GM10266 (cell line): ENCODE measurements at regions not wholly inside any gene's neighbourhood (a gene's known extent, or its start where the extent isn't known, plus 50 kb on each side); places are given as distances from the start of the nearest gene placed in this dataset.

Experiments
- DNase-seq: peaks from one replicate; pipeline ENCODE4 v3.0.0; 2012; ENCODE audit errors: extremely low spot score
- TF ChIP-seq, protein P1 (sequence below): IDR thresholded peaks from 2 replicates; pipeline ENCODE4 v1.5.1; 2012; ENCODE audit warnings: mild to moderate bottlenecking, low read depth; ENCODE audit not compliant: control insufficient read depth, insufficient read depth; ENCODE audit errors: missing control alignments

DNA sequence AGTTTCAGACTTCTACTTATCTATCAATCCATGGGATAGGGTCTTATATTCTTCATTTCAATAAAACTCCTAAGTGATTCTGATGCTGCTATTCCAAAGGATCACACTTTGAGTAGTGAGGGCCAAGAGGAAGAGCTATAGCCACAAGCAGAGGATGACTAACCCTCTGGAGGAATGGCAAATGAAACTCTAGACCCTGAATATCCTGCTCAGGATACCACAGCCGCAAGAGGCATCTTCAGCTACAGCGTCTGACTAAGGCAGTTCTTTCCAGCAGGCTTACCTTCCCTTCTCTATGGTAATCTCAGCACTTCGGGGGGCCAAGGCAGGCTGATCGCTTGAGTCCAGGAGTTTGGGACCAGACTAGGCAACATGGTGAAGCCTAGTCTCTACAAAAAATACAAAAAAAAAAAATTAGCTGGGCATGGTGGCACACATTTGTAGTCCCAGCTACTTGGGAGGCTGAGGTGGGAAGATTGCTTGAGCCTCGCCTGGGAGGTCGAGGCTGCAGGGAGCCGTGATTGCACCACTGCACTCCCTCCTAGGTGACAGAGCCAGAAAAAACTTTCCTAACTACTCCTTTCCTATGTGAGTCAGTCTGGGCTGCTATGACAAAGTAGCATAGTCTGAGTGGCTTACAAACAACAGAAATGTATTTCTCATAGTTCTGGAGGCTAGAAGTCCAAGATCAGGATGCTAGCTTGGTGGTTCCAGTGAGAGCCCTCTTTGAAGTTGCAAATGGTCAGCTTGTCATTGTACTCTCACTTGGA lies 371.9 kb downstream of the IRS1 start:
- TF ChIP-seq, protein P1, sequence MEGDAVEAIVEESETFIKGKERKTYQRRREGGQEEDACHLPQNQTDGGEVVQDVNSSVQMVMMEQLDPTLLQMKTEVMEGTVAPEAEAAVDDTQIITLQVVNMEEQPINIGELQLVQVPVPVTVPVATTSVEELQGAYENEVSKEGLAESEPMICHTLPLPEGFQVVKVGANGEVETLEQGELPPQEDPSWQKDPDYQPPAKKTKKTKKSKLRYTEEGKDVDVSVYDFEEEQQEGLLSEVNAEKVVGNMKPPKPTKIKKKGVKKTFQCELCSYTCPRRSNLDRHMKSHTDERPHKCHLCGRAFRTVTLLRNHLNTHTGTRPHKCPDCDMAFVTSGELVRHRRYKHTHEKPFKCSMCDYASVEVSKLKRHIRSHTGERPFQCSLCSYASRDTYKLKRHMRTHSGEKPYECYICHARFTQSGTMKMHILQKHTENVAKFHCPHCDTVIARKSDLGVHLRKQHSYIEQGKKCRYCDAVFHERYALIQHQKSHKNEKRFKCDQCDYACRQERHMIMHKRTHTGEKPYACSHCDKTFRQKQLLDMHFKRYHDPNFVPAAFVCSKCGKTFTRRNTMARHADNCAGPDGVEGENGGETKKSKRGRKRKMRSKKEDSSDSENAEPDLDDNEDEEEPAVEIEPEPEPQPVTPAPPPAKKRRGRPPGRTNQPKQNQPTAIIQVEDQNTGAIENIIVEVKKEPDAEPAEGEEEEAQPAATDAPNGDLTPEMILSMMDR, result no peak
- no peak for DNase-seq

DNA sequence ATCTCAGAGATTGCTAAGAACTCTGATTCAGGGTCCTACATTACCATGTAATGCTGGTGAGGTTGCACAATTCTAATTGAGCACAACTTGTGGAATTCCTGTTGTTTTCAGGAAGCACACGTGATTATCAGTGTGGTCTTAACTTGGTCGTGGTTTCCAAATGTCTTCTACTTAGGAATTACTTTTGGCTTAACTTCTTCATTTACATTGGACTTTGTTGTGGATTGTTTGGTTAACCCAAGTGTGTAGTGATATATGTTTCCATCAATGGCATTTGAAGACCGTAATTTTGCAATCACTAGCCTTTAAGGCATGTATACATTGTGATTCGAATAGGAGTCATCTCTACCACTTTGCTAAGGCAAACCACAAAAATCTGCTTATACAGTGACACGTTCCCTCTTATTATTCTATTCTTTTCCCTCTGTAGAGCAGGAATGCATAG lies 373.3 kb downstream of the IRS1 start:
- DNase-seq, result no peak
- TF ChIP-seq, protein P1, result no peak

DNA sequence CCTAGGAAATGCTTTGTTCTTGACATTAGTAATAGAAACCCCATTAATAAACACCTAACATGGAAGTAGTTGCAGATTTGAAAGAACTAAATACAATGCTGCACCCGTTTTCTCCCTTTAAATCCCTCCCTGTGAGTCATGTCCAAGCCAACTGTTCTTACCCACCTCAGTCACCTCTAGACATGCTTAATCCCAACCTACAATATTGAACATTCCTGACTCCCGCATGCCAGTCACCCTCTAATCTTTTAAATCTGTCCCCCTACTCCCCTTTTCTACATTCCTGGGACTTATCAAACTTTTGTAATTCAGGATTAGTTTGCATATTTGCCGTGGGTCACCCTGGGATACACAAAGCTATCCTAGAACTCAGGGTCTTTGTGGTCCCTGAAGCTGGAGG lies 374.6 kb downstream of the IRS1 start:
- TF ChIP-seq, protein P1, result no peak
- no peak for DNase-seq

DNA sequence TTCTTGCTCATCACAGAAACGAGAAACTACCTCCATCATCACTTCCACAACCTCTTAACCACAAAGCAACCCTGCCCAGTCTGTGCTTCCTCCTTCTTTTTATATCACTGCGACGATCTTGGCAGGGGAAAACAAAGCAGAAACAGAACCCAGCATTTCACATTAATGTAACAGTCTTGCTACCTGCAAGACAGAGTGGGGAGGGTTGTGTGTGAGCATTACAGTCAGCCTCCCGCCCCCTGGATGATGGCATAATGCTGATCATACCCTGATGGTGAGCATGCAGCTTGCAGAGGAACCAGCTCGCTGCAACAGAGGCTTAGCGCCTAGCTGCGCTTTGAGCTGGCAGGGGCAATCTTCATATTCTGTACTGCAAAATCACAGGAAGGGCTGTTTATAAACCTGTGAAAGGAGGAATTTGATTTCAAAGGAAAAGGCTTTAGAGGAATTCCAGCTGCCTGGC lies 376.1 kb downstream of the IRS1 start:
- no peak for DNase-seq
- TF ChIP-seq, protein P1, result no peak

DNA sequence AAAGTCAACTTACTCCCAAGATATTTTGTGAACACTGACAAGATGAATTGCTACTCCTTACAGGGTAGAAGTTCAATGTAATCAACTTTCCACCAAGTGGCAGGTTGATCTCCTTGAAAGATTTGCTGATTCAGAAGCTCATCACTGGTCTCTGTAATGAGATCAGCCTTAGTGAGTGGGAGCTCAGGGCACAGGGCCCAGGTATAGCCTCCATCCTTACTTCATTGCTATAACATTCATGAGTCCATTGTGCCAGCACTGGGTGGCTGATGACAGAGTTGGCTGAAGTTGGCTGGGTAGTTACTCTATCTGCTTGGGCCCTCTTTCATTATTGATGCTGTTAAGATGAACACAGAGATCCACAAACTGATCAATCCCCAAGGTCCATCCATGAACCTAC lies 379.0 kb downstream of the IRS1 start:
- TF ChIP-seq, protein P1, result no peak
- DNase-seq, result no peak

DNA sequence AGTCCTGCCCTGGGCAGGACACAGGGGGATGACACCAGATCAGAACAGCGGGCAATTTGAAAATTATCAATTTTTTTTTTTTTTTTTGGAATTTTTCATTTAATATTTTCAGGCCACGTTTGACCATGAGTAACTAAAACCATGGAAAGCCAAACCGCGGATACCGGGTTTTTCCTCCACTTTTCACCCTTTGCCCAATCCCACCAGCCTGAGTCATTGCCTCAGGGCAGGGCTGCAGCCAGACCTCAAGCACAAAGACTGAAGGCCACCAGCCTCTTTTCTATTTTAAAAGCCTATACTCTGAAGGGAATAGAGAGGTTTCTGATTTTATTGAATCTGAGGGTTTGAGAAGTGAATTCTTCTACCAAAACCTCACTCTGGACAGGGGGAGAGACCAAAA lies 381.1 kb downstream of the IRS1 start:
- TF ChIP-seq, protein P1, result no peak
- DNase-seq, result no peak

DNA sequence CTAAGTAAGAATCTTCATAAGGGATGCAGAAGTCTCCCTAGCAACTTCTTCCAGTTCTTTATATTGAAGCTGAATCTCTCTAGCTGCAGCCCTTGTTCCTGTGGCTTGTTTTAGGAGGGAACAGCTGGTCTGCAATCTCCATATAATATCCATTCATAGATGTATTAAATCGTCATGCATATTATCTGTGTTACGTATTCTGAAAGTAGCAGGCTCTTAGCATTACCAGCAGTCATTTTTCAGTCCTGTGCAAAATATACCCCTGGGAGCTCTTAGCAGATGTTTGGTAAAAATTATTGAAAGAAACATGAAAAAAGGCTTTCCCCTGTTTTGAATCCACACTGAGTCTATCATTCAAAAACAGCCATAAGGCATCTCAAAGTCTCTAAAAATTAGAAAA lies 385.3 kb downstream of the IRS1 start:
- no peak for DNase-seq
- TF ChIP-seq, protein P1, result no peak
